Spleen (tissue), 7 donors: ENCODE measurements at regions not wholly inside any gene's neighbourhood (a gene's known extent, or its start where the extent isn't known, plus 50 kb on each side); places are given as distances from the start of the nearest gene placed in this dataset.

ENCODE experiments used
- CTCF ChIP-seq, 11 experiments: fragments of 200-600 bp in 7 of 11; fragments of 450-650 bp in 4 of 11; sonication (generic) in 4 of 11; IDR thresholded peaks in 8 of 11; conservative IDR thresholded peaks in 3 of 11; 1 replicate in 7 of 11; 2 replicates in 4 of 11; pipeline versions ENCODE4 v1.4.0 to v1.8.0; 2016 to 2021; ENCODE audit warnings: antibody characterized with exemption in 11 of 11, inconsistent platforms in 4 of 11, mild to moderate bottlenecking in 1 of 11
- POLR2A ChIP-seq, 3 donors: fragments of 450-650 bp; IDR thresholded peaks; one replicate each; pipeline ENCODE4 v1.5.1; 2017; ENCODE audit warnings: antibody characterized with exemption in 3 of 3, mild to moderate bottlenecking in 1 of 3
- POLR2AphosphoS5 ChIP-seq, 3 donors: sonication (generic); formaldehyde crosslinking; IDR thresholded peaks; one replicate each; pipeline ENCODE4 v1.5.1; 2017; ENCODE audit warnings: antibody characterized with exemption in 3 of 3
- donor health status: DM: no; HTN: no; CAD: no; lungs with moderate emphysema.
- donor health status: DM: no; HTN: no; CAD: no.
- donor health status: DM: no; HTN: no; CAD: no.

GRCh38 chr1:209405183-209405814, 178.2 kb upstream of the CAMK1G start:
- no peak for TF ChIP-seq POLR2A (IDR thresholded peaks at IDR 0.05)
- TF ChIP-seq CTCF (IDR thresholded peaks at IDR 0.05 in 8 of 11, conservative IDR thresholded peaks at IDR 0.05 in 3 of 11), result no peak
- TF ChIP-seq POLR2AphosphoS5 (IDR thresholded peaks at IDR 0.05), result no peak
